ENCODE measurements at regions not wholly inside any gene's neighbourhood (a gene's known extent, or its start where the extent isn't known, plus 50 kb on each side); places are given as distances from the start of the nearest gene placed in this dataset.

DNA sequence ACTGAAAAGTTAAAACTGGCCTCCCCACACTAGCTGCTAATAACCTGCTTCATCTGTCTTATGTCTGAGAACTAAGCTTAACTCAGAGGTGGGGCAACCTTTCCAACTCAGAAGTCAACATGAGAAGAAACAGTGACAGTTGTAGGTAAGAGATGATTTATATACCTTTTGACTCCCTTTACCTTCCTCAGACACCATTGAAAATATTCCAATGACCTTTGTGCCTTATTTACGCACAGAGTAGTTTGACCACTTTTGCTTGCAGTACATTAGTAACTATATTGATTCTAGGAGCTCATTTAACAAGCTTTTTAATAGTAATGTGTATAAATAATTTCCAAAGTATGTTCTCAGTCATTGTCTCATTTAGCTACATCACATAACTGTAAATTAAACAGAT, 77.6 kb downstream of the ALX1 start:
- TF ChIP-seq, protein P1, sequence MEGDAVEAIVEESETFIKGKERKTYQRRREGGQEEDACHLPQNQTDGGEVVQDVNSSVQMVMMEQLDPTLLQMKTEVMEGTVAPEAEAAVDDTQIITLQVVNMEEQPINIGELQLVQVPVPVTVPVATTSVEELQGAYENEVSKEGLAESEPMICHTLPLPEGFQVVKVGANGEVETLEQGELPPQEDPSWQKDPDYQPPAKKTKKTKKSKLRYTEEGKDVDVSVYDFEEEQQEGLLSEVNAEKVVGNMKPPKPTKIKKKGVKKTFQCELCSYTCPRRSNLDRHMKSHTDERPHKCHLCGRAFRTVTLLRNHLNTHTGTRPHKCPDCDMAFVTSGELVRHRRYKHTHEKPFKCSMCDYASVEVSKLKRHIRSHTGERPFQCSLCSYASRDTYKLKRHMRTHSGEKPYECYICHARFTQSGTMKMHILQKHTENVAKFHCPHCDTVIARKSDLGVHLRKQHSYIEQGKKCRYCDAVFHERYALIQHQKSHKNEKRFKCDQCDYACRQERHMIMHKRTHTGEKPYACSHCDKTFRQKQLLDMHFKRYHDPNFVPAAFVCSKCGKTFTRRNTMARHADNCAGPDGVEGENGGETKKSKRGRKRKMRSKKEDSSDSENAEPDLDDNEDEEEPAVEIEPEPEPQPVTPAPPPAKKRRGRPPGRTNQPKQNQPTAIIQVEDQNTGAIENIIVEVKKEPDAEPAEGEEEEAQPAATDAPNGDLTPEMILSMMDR (conservative IDR thresholded peaks at IDR 0.05; ENCODE audit: low read length): no peak
- TF ChIP-seq EZH2phosphoT487 (IDR thresholded peaks at IDR 0.05; ENCODE audit: borderline replicate concordance): no peak

Measured in Loucy (cell line).